Breast epithelium (tissue), 4 donors: ENCODE measurements at regions not wholly inside any gene's neighbourhood (a gene's known extent, or its start where the extent isn't known, plus 50 kb on each side); places are given as distances from the start of the nearest gene placed in this dataset.

ENCODE experiments used
- DNase-seq, 2 donors: peaks; one replicate each; pipeline ENCODE4 v3.0.0-alpha.2; 2019; ENCODE audit warnings: low spot score in 2 of 2
- H3K27ac ChIP-seq, 2 donors: fragments of 200-600 bp; sonication (generic) in 1 of 2; one replicate each; pipeline ENCODE4 v1.5.1; 2016 to 2019; ENCODE audit warnings: mild to moderate bottlenecking in 1 of 2
- H3K27me3 ChIP-seq, 2 donors: fragments of 200-600 bp; sonication (generic) in 1 of 2; one replicate each; pipeline versions ENCODE4 v1.5.1 to v1.6.0; 2017 to 2019; ENCODE audit warnings: control low read depth in 1 of 2, mild to moderate bottlenecking in 1 of 2
- H3K36me3 ChIP-seq: fragments of 200-600 bp; one replicate; pipeline ENCODE4 v1.5.1; 2019
- H3K4me1 ChIP-seq, 2 donors: fragments of 200-600 bp; sonication (generic); one replicate each; pipeline ENCODE4 v1.5.1; 2016 to 2019; ENCODE audit warnings: control low read depth in 1 of 2
- H3K4me3 ChIP-seq, 3 donors: fragments of 200-600 bp; sonication (generic); 1 replicate in 2 of 3; 2 replicates in 1 of 3; pipeline ENCODE4 v1.5.1; 2016 to 2019; ENCODE audit warnings: mild to moderate bottlenecking in 3 of 3, moderate library complexity in 2 of 3
- H3K9me3 ChIP-seq, 2 donors: fragments of 200-600 bp; sonication (generic) in 1 of 2; one replicate each; pipeline ENCODE4 v1.5.1; 2016 to 2019; ENCODE audit warnings: control low read depth in 1 of 2
- CTCF ChIP-seq, 3 donors: fragments of 450-650 bp; IDR thresholded peaks; one replicate each; pipeline ENCODE4 v1.5.1; 2016 to 2017; ENCODE audit warnings: antibody characterized with exemption in 3 of 3, mild to moderate bottlenecking in 3 of 3, moderate library complexity in 3 of 3
- POLR2A ChIP-seq: fragments of 450-650 bp; IDR thresholded peaks from one replicate; pipeline ENCODE4 v1.6.1; 2016; ENCODE audit warnings: antibody characterized with exemption, mild to moderate bottlenecking, moderate library complexity
- POLR2AphosphoS5 ChIP-seq, 3 donors: sonication (generic); formaldehyde crosslinking; IDR thresholded peaks; one replicate each; pipeline ENCODE4 v1.6.1; 2017; ENCODE audit warnings: antibody characterized with exemption in 3 of 3
- intact Hi-C: fragments of 100-400 bp; cut with DNase I; formaldehyde crosslinking; loops from one replicate; pipeline ENCODE4 v1.15.1; 2023; ENCODE audit warnings: low total_unique reads

- TF ChIP-seq POLR2AphosphoS5 (IDR thresholded peaks at IDR 0.05) (no peak), CTCF (IDR thresholded peaks at IDR 0.05) (no peak), POLR2A (no peak)
- Histone ChIP-seq H3K4me3 (no peak overlapping the region), H3K9me3 (no peaks in the 10 kb centered on the region), H3K27me3 (no peaks in the 10 kb centered on the region), H3K4me1 (no peaks in the 10 kb centered on the region), H3K36me3 (no peaks in the 10 kb centered on the region), H3K27ac (no peak overlapping the region)
- intact Hi-C loops: no loop called here
- no peak for DNase-seq
These were observed 463.5 kb downstream of the NKX6-1 start for GRCh38 chr4:84035568-84035967.

- Histone ChIP-seq H3K36me3 (no peaks in the 10 kb centered on the region), H3K4me3 (no peak overlapping the region), H3K4me1 (no peaks in the 10 kb centered on the region), H3K27me3 (no peaks in the 10 kb centered on the region), H3K9me3 (no peaks in the 10 kb centered on the region), H3K27ac (no peak overlapping the region)
- TF ChIP-seq CTCF (IDR thresholded peaks at IDR 0.05) (no peak), POLR2A (no peak), POLR2AphosphoS5 (IDR thresholded peaks at IDR 0.05) (no peak)
- intact Hi-C loops: no loop called here
- no peak for DNase-seq
These were observed 466.7 kb downstream of the NKX6-1 start for GRCh38 chr4:84032372-84032771.

- Histone ChIP-seq H3K36me3 (no peaks in the 10 kb centered on the region), H3K4me1 (no peaks in the 10 kb centered on the region), H3K27me3 (no peaks in the 10 kb centered on the region), H3K9me3 (no peaks in the 10 kb centered on the region), H3K4me3 (no peak overlapping the region), H3K27ac (no peak overlapping the region)
- DNase-seq: no peak
- TF ChIP-seq CTCF (IDR thresholded peaks at IDR 0.05): no peak
- no peak for TF ChIP-seq POLR2AphosphoS5 (IDR thresholded peaks at IDR 0.05)
- TF ChIP-seq POLR2A: no peak
- intact Hi-C loops: no loop called here
These were observed 467.7 kb downstream of the NKX6-1 start for GRCh38 chr4:84031401-84031800.

- intact Hi-C loops: no loop called here
- DNase-seq: no peak
- Histone ChIP-seq H3K27ac (no peak overlapping the region), H3K36me3 (no peaks in the 10 kb centered on the region), H3K27me3 (no peaks in the 10 kb centered on the region), H3K4me3 (no peak overlapping the region), H3K4me1 (no peaks in the 10 kb centered on the region), H3K9me3 (no peaks in the 10 kb centered on the region)
- TF ChIP-seq CTCF (IDR thresholded peaks at IDR 0.05) (no peak), POLR2AphosphoS5 (IDR thresholded peaks at IDR 0.05) (no peak), POLR2A (no peak)
These were observed 470.8 kb downstream of the NKX6-1 start for GRCh38 chr4:84028340-84028739.

GRCh38 chr4:84024405-84024804, 474.7 kb downstream of the NKX6-1 start:
- Histone ChIP-seq H3K27ac (no peak overlapping the region), H3K4me3 (no peak overlapping the region), H3K27me3 (no peaks in the 10 kb centered on the region), H3K4me1 (no peaks in the 10 kb centered on the region), H3K36me3 (no peaks in the 10 kb centered on the region), H3K9me3 (no peaks in the 10 kb centered on the region)
- TF ChIP-seq POLR2AphosphoS5 (IDR thresholded peaks at IDR 0.05) (no peak), POLR2A (no peak), CTCF (IDR thresholded peaks at IDR 0.05) (no peak)
- DNase-seq: no peak
- intact Hi-C loops: no loop called here
